ENCODE measurements at regions not wholly inside any gene's neighbourhood (a gene's known extent, or its start where the extent isn't known, plus 50 kb on each side); places are given as distances from the start of the nearest gene placed in this dataset.

- no peak for DNase-seq (ENCODE audit: low spot score)
Measured at GRCh38 chr5:135120951-135121350, 86.9 kb upstream of the PITX1 start.

- no peak for DNase-seq (ENCODE audit: low spot score)
Measured at GRCh38 chr5:135119481-135119880, 85.5 kb upstream of the PITX1 start.

GRCh38 chr5:135117590-135117989 is 83.6 kb upstream of the PITX1 start:
- no peak for DNase-seq (ENCODE audit: low spot score)

GRCh38 chr5:135116160-135116561 is 82.1 kb upstream of the PITX1 start:
- DNase-seq (ENCODE audit: low spot score): no peak

- DNase-seq (ENCODE audit: low spot score): no peak
Measured at GRCh38 chr5:135115591-135115990, 81.6 kb upstream of the PITX1 start.

GRCh38 chr5:135114759-135115158 is 80.7 kb upstream of the PITX1 start:
- no peak for DNase-seq (ENCODE audit: low spot score)

- DNase-seq (ENCODE audit: low spot score): no peak
Measured at GRCh38 chr5:135112008-135112725, 78.1 kb upstream of the PITX1 start.

GRCh38 chr5:135110785-135111596 is 77.0 kb upstream of the PITX1 start:
- DNase-seq (ENCODE audit: low spot score): no peak

- DNase-seq (ENCODE audit: low spot score): no peak
Measured at GRCh38 chr5:135108992-135109391, 75.0 kb upstream of the PITX1 start.

GRCh38 chr5:135108569-135108968 is 74.5 kb upstream of the PITX1 start:
- DNase-seq (ENCODE audit: low spot score): no peak

- DNase-seq (ENCODE audit: low spot score): no peak
Measured at GRCh38 chr5:135107986-135108385, 74.0 kb upstream of the PITX1 start.

- DNase-seq (ENCODE audit: low spot score): no peak
Measured at GRCh38 chr5:135106610-135107471, 72.8 kb upstream of the PITX1 start.

GRCh38 chr5:135106136-135106535 is 72.1 kb upstream of the PITX1 start:
- no peak for DNase-seq (ENCODE audit: low spot score)

- DNase-seq (ENCODE audit: low spot score): no peak
Measured at GRCh38 chr5:135105105-135105484, 71.1 kb upstream of the PITX1 start.

- no peak for DNase-seq (ENCODE audit: low spot score)
Measured at GRCh38 chr5:135103575-135103853, 69.5 kb upstream of the PITX1 start.

GRCh38 chr5:135102716-135103574 is 68.9 kb upstream of the PITX1 start:
- no peak for DNase-seq (ENCODE audit: low spot score)

- no peak for DNase-seq (ENCODE audit: low spot score)
Measured at GRCh38 chr5:135100431-135100830, 66.4 kb upstream of the PITX1 start.

- DNase-seq (ENCODE audit: low spot score): no peak
Measured at GRCh38 chr5:135100011-135100410, 66.0 kb upstream of the PITX1 start.

- no peak for DNase-seq (ENCODE audit: low spot score)
Measured at GRCh38 chr5:135097390-135097789, 63.4 kb upstream of the PITX1 start.

GRCh38 chr5:135095871-135096270 is 61.8 kb upstream of the PITX1 start:
- no peak for DNase-seq (ENCODE audit: low spot score)

- no peak for DNase-seq (ENCODE audit: low spot score)
Measured at GRCh38 chr5:135095052-135095715, 61.2 kb upstream of the PITX1 start.

Measured in germinal center (tissue), 1 donor.